Breast epithelium (tissue), 4 donors: ENCODE measurements at regions not wholly inside any gene's neighbourhood (a gene's known extent, or its start where the extent isn't known, plus 50 kb on each side); places are given as distances from the start of the nearest gene placed in this dataset.

Experiments used
- DNase-seq, 2 donors: peaks; one replicate each; pipeline ENCODE4 v3.0.0-alpha.2; 2019; ENCODE audit warnings: low spot score in 2 of 2
- H3K27ac ChIP-seq, 2 donors: fragments of 200-600 bp; sonication (generic) in 1 of 2; one replicate each; pipeline ENCODE4 v1.5.1; 2016 to 2019; ENCODE audit warnings: mild to moderate bottlenecking in 1 of 2
- H3K27me3 ChIP-seq, 2 donors: fragments of 200-600 bp; sonication (generic) in 1 of 2; one replicate each; pipeline versions ENCODE4 v1.5.1 to v1.6.0; 2017 to 2019; ENCODE audit warnings: control low read depth in 1 of 2, mild to moderate bottlenecking in 1 of 2
- H3K36me3 ChIP-seq: fragments of 200-600 bp; one replicate; pipeline ENCODE4 v1.5.1; 2019
- H3K4me1 ChIP-seq, 2 donors: fragments of 200-600 bp; sonication (generic); one replicate each; pipeline ENCODE4 v1.5.1; 2016 to 2019; ENCODE audit warnings: control low read depth in 1 of 2
- H3K4me3 ChIP-seq, 3 donors: fragments of 200-600 bp; sonication (generic); 1 replicate in 2 of 3; 2 replicates in 1 of 3; pipeline ENCODE4 v1.5.1; 2016 to 2019; ENCODE audit warnings: mild to moderate bottlenecking in 3 of 3, moderate library complexity in 2 of 3
- H3K9me3 ChIP-seq, 2 donors: fragments of 200-600 bp; sonication (generic) in 1 of 2; one replicate each; pipeline ENCODE4 v1.5.1; 2016 to 2019; ENCODE audit warnings: control low read depth in 1 of 2
- POLR2A ChIP-seq: fragments of 450-650 bp; IDR thresholded peaks from one replicate; pipeline ENCODE4 v1.6.1; 2016; ENCODE audit warnings: antibody characterized with exemption, mild to moderate bottlenecking, moderate library complexity
- POLR2AphosphoS5 ChIP-seq, 3 donors: sonication (generic); formaldehyde crosslinking; IDR thresholded peaks; one replicate each; pipeline ENCODE4 v1.6.1; 2017; ENCODE audit warnings: antibody characterized with exemption in 3 of 3
- intact Hi-C: fragments of 100-400 bp; cut with DNase I; formaldehyde crosslinking; loops from one replicate; pipeline ENCODE4 v1.15.1; 2023; ENCODE audit warnings: low total_unique reads
- TF ChIP-seq, protein P1 (sequence below), 3 donors: fragments of 450-650 bp; IDR thresholded peaks; one replicate each; pipeline ENCODE4 v1.5.1; 2016 to 2017; ENCODE audit warnings: antibody characterized with exemption in 3 of 3, mild to moderate bottlenecking in 3 of 3, moderate library complexity in 3 of 3

DNA sequence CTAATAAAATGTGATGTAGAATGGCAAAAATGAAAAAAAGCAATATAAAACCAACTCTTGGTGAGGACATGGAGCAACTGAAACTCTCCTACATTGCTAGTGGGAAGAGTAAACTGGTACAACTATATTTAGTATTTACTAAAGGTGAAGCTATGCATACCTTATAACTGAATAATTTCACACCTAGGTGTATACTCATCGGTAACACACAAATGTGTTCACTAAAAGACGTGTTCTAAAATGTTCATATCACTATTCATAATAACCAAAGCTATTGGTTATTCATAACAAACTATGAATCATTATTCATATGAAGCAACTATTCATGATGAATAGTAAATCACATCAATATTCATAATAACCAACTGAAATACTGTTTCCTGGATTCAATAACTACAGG is 1030.3 kb downstream of the ROBO2 start:
- H3K9me3 ChIP-seq: no peaks in the 10 kb centered on the region
- H3K27ac ChIP-seq: no peak overlapping the region
- intact Hi-C loops: no loop called here
- H3K4me3 ChIP-seq: no peak overlapping the region
- no peak for DNase-seq
- no peaks in the 10 kb centered on the region for H3K27me3 ChIP-seq
- TF ChIP-seq POLR2A (no peak), POLR2AphosphoS5 (IDR thresholded peaks at IDR 0.05) (no peak)
- TF ChIP-seq, protein P1, sequence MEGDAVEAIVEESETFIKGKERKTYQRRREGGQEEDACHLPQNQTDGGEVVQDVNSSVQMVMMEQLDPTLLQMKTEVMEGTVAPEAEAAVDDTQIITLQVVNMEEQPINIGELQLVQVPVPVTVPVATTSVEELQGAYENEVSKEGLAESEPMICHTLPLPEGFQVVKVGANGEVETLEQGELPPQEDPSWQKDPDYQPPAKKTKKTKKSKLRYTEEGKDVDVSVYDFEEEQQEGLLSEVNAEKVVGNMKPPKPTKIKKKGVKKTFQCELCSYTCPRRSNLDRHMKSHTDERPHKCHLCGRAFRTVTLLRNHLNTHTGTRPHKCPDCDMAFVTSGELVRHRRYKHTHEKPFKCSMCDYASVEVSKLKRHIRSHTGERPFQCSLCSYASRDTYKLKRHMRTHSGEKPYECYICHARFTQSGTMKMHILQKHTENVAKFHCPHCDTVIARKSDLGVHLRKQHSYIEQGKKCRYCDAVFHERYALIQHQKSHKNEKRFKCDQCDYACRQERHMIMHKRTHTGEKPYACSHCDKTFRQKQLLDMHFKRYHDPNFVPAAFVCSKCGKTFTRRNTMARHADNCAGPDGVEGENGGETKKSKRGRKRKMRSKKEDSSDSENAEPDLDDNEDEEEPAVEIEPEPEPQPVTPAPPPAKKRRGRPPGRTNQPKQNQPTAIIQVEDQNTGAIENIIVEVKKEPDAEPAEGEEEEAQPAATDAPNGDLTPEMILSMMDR (IDR thresholded peaks at IDR 0.05): no peak
- H3K36me3 ChIP-seq: no peaks in the 10 kb centered on the region
- no peaks in the 10 kb centered on the region for H3K4me1 ChIP-seq

DNA sequence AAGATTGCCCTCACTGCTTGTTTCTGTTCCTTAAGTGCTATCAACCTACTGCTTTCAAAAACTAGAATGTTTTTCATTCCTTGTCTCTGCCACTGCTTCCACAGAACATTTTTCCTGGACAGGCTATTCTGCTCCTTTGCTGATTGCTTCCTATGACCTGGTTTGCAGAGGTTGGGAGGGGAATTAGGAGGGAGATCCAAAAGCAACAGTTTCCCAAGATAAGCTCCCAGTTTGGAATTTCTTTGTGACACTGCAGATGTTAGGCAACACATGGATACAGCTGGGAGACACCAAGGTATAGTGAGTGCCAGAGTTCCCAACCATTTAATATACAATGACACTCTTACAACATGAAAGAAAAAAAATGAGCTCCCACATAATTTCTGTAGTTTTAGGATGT is 1036.5 kb downstream of the ROBO2 start:
- TF ChIP-seq POLR2A (no peak), POLR2AphosphoS5 (IDR thresholded peaks at IDR 0.05) (no peak)
- TF ChIP-seq, protein P1 (IDR thresholded peaks at IDR 0.05): no peak
- intact Hi-C loops: no loop called here
- H3K4me1 ChIP-seq: no peaks in the 10 kb centered on the region
- H3K27me3 ChIP-seq: no peaks in the 10 kb centered on the region
- H3K9me3 ChIP-seq: no peaks in the 10 kb centered on the region
- no peak overlapping the region for H3K4me3 ChIP-seq
- H3K36me3 ChIP-seq: no peaks in the 10 kb centered on the region
- no peak for DNase-seq
- H3K27ac ChIP-seq: no peak overlapping the region

DNA sequence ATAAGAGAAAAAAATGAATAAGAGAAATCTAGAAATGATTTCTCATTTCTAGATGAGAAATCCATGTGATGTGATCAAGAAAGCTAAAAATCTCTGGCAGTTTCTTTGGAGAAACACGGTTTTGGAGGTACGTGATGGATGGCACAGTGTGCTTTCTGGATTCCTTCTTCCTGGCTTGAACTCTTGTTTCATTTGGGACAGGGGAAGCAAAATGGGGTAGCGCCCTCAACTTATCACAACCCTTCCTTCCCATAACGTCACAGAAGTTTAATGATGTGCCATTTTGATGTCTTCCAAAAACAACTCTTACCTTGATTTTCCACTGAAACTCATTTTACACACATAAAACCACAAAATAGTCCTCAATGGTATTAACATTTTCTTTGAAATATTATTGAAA is 1037.3 kb downstream of the ROBO2 start:
- H3K4me1 ChIP-seq: no peaks in the 10 kb centered on the region
- DNase-seq: no peak
- no peak overlapping the region for H3K4me3 ChIP-seq
- TF ChIP-seq POLR2A: no peak
- TF ChIP-seq, protein P1 (IDR thresholded peaks at IDR 0.05): no peak
- no peak for TF ChIP-seq POLR2AphosphoS5 (IDR thresholded peaks at IDR 0.05)
- no peaks in the 10 kb centered on the region for H3K36me3 ChIP-seq
- no peaks in the 10 kb centered on the region for H3K27me3 ChIP-seq
- no peaks in the 10 kb centered on the region for H3K9me3 ChIP-seq
- no peak overlapping the region for H3K27ac ChIP-seq
- intact Hi-C loops: no loop called here

DNA sequence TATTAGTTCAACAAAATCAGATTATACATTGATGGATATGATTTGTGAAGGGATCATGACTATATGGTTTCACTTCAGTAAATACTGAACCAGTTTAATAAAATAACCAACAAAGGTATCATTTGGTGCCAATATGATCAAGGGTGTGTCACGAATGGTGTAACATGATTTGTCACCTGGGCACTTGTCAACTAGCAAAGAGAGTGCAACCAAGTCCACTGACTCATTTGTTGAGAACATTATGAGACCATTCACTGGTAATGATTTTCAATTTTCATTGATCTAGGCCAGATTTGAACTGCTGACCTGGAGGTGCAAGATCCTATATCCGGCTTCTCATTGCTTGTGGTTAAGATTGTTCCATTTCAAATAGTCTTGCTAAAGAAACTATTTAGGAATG is 1037.9 kb downstream of the ROBO2 start:
- H3K4me3 ChIP-seq: no peak overlapping the region
- intact Hi-C loops: no loop called here

DNA sequence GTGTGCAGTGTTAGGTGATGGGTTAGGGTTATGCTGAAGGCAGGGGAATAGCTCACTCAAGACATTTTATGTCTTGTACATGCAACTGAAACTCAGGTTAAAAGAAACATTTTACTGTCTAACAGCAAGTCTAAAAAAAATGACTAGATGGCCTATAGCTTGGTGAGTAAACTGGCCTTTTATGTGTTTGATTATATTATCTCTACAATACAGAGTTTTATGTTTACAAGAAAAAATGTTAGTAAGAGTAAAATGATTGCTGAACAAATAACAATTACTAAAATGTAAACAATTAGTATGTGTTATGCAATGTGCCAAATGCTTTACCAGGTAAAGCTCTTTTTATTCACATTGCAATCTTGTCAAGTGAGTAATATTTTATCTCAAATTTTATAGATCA is 1039.6 kb downstream of the ROBO2 start:
- TF ChIP-seq, protein P1 (IDR thresholded peaks at IDR 0.05): no peak
- TF ChIP-seq POLR2A: no peak
- TF ChIP-seq POLR2AphosphoS5 (IDR thresholded peaks at IDR 0.05): no peak
- H3K36me3 ChIP-seq: no peaks in the 10 kb centered on the region
- intact Hi-C loops: no loop called here
- no peak overlapping the region for H3K27ac ChIP-seq
- no peaks in the 10 kb centered on the region for H3K27me3 ChIP-seq
- no peaks in the 10 kb centered on the region for H3K9me3 ChIP-seq
- DNase-seq: no peak
- no peak overlapping the region for H3K4me3 ChIP-seq
- no peaks in the 10 kb centered on the region for H3K4me1 ChIP-seq

More for the DNA sequence above, 1037.9 kb downstream of the ROBO2 start:
- TF ChIP-seq, protein P1 (IDR thresholded peaks at IDR 0.05): no peak
- no peak for TF ChIP-seq POLR2AphosphoS5 (IDR thresholded peaks at IDR 0.05)
- no peak for TF ChIP-seq POLR2A
- Histone ChIP-seq H3K9me3 (no peaks in the 10 kb centered on the region), H3K27ac (no peak overlapping the region), H3K36me3 (no peaks in the 10 kb centered on the region), H3K4me1 (no peaks in the 10 kb centered on the region), H3K27me3 (no peaks in the 10 kb centered on the region)
- DNase-seq: no peak
